ENCODE measurements at regions not wholly inside any gene's neighbourhood (a gene's known extent, or its start where the extent isn't known, plus 50 kb on each side); places are given as distances from the start of the nearest gene placed in this dataset.

DNA sequence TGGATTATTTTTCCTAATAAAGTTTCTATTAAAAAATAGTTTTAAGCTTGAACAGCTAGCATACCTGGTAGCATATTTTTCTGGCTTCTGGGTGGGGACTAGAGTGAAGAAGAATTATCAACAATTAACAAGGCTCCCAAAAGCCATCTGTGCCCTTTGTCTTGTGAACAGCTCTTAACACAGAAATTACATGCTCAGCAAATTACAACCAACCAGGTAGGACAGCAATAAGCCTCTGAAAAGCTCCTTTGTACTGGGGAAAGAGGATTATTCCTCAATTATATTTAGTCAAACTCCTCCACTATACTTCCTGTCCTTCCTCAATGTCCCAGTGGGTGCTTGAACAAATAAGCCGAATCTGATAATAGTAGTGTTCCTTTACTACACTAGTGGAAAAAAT is 162.8 kb downstream of the RAB38 start:
- TF ChIP-seq, protein P1, sequence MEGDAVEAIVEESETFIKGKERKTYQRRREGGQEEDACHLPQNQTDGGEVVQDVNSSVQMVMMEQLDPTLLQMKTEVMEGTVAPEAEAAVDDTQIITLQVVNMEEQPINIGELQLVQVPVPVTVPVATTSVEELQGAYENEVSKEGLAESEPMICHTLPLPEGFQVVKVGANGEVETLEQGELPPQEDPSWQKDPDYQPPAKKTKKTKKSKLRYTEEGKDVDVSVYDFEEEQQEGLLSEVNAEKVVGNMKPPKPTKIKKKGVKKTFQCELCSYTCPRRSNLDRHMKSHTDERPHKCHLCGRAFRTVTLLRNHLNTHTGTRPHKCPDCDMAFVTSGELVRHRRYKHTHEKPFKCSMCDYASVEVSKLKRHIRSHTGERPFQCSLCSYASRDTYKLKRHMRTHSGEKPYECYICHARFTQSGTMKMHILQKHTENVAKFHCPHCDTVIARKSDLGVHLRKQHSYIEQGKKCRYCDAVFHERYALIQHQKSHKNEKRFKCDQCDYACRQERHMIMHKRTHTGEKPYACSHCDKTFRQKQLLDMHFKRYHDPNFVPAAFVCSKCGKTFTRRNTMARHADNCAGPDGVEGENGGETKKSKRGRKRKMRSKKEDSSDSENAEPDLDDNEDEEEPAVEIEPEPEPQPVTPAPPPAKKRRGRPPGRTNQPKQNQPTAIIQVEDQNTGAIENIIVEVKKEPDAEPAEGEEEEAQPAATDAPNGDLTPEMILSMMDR (conservative IDR thresholded peaks at IDR 0.05; ENCODE audit: low read depth, low read length), result no peak
- TF ChIP-seq EZH2 (IDR thresholded peaks at IDR 0.05; ENCODE audit: low read length, unreplicated experiment), result no peak
- TF ChIP-seq EZH2phosphoT487 (IDR thresholded peaks at IDR 0.05; ENCODE audit: borderline replicate concordance, low read length), result no peak

All from PC-3 (cell line).